ENCODE measurements at regions not wholly inside any gene's neighbourhood (a gene's known extent, or its start where the extent isn't known, plus 50 kb on each side); places are given as distances from the start of the nearest gene placed in this dataset.
A peak's percentile ranks its signal among the peaks of the same experiment; 100 is the strongest.

- H3K27ac ChIP-seq: no peak overlapping the region
- no peak for TF ChIP-seq CTCF (conservative IDR thresholded peaks at IDR 0.05)
- TF ChIP-seq ZFX (IDR thresholded peaks at IDR 0.05): no peak
These were observed 69.6 kb upstream of the GSE1 start for GRCh38 chr16:85543536-85543935.

- H3K27ac ChIP-seq: no peak overlapping the region
- no peak for TF ChIP-seq CTCF (conservative IDR thresholded peaks at IDR 0.05)
- TF ChIP-seq ZFX (IDR thresholded peaks at IDR 0.05): no peak
These were observed 69.1 kb upstream of the GSE1 start for GRCh38 chr16:85544016-85544415.

GRCh38 chr16:85544668-85545067 is 68.5 kb upstream of the GSE1 start:
- TF ChIP-seq ZFX (IDR thresholded peaks at IDR 0.05): no peak
- TF ChIP-seq CTCF (conservative IDR thresholded peaks at IDR 0.05): no peak
- peak overlapping the region; percentile 50 for H3K27ac ChIP-seq

GRCh38 chr16:85545227-85545818 is 67.8 kb upstream of the GSE1 start:
- no peak for TF ChIP-seq CTCF (conservative IDR thresholded peaks at IDR 0.05)
- TF ChIP-seq ZFX (IDR thresholded peaks at IDR 0.05): no peak

GRCh38 chr16:85546585-85547447 is 66.3 kb upstream of the GSE1 start:
- no peak overlapping the region; the same call in 1 of the 2 replicates for H3K27ac ChIP-seq
- TF ChIP-seq CTCF (conservative IDR thresholded peaks at IDR 0.05) (no peak), ZFX (IDR thresholded peaks at IDR 0.05) (no peak)

More at GRCh38 chr16:85545227-85545818, 67.8 kb upstream of the GSE1 start:
- peak overlapping the region; percentile 50 for H3K27ac ChIP-seq

GRCh38 chr16:85548375-85548774 is 64.7 kb upstream of the GSE1 start:
- no peak overlapping the region for H3K27ac ChIP-seq

More at GRCh38 chr16:85548375-85548774, 64.7 kb upstream of the GSE1 start:
- no peak for TF ChIP-seq ZFX (IDR thresholded peaks at IDR 0.05)
- no peak for TF ChIP-seq CTCF (conservative IDR thresholded peaks at IDR 0.05)

All from C4-2B (cell line).